ENCODE measurements at regions not wholly inside any gene's neighbourhood (a gene's known extent, or its start where the extent isn't known, plus 50 kb on each side); places are given as distances from the start of the nearest gene placed in this dataset.

- TF ChIP-seq MAX (IDR thresholded peaks at IDR 0.05) (no peak), CEBPB (IDR thresholded peaks at IDR 0.05) (no peak), NFIC (IDR thresholded peaks at IDR 0.05) (no peak), EGR1 (IDR thresholded peaks at IDR 0.05) (no peak)
Measured at GRCh38 chr2:8551622-8552074, 130.2 kb upstream of the ID2 start.
